ENCODE measurements at regions not wholly inside any gene's neighbourhood (a gene's known extent, or its start where the extent isn't known, plus 50 kb on each side); places are given as distances from the start of the nearest gene placed in this dataset.
"Not testable (repeated sequence)": the region's sequence is repeated elsewhere in the genome, so short reads cannot be mapped to it uniquely, and the experiment has no call there.

GRCh38 chr13:34386229-34386628 is 555.8 kb upstream of the NBEA start:
- CTCF ChIA-PET: not testable (repeated sequence)

GRCh38 chr13:34391076-34391475 is 551.0 kb upstream of the NBEA start:
- Mint-ChIP-seq H3K9me3 (peaks cover 7% of the 10 kb centered on the region), H3K4me3 (no peak overlapping the region), H3K27ac (no peak overlapping the region), H3K36me3 (ENCODE audit: low read depth) (no peaks in the 10 kb centered on the region), H3K27me3 (no peaks in the 10 kb centered on the region), H3K4me1 (no peaks in the 10 kb centered on the region)
- no peak for DNase-seq
- ChIA-PET CTCF (no interaction called here), POLR2A (no interaction called here)

More at GRCh38 chr13:34386229-34386628, 555.8 kb upstream of the NBEA start:
- H3K4me1 Mint-ChIP-seq; H3K27ac Mint-ChIP-seq; H3K4me3 Mint-ChIP-seq; H3K36me3 Mint-ChIP-seq (ENCODE audit: low read depth); H3K27me3 Mint-ChIP-seq; DNase-seq; H3K9me3 Mint-ChIP-seq; POLR2A ChIA-PET: not testable (repeated sequence)

GRCh38 chr13:34401696-34402095 is 540.4 kb upstream of the NBEA start:
- ChIA-PET POLR2A (no interaction called here), CTCF (no interaction called here)
- H3K27me3 Mint-ChIP-seq: no peaks in the 10 kb centered on the region
- peaks cover 8% of the 10 kb centered on the region for H3K9me3 Mint-ChIP-seq
- H3K4me1 Mint-ChIP-seq: no peaks in the 10 kb centered on the region
- no peaks in the 10 kb centered on the region for H3K36me3 Mint-ChIP-seq (ENCODE audit: low read depth)
- no peak overlapping the region for H3K27ac Mint-ChIP-seq
- H3K4me3 Mint-ChIP-seq: no peak overlapping the region
- DNase-seq: no peak

GRCh38 chr13:34405410-34406181 is 536.5 kb upstream of the NBEA start:
- Mint-ChIP-seq H3K36me3 (ENCODE audit: low read depth) (no peaks in the 10 kb centered on the region), H3K9me3 (peaks cover 2% of the 10 kb centered on the region), H3K27me3 (no peaks in the 10 kb centered on the region), H3K4me1 (no peaks in the 10 kb centered on the region), H3K27ac (no peak overlapping the region), H3K4me3 (no peak overlapping the region)
- DNase-seq: no peak
- POLR2A ChIA-PET: no interaction called here
- CTCF ChIA-PET: no interaction called here

GRCh38 chr13:34408640-34409039 is 533.4 kb upstream of the NBEA start:
- H3K9me3 Mint-ChIP-seq: peaks cover 2% of the 10 kb centered on the region
- CTCF ChIA-PET: interaction anchor here (0.7 kb wide), 1 partner anchor 173 kb away, joined by 3 read pairs; no protein-coding TSS in a partner anchor

GRCh38 chr13:34409496-34410182 is 532.4 kb upstream of the NBEA start:
- CTCF ChIA-PET: interaction anchor here (0.5 kb wide), 1 partner anchor 236 kb away, joined by 6 read pairs; no protein-coding TSS in a partner anchor
- Mint-ChIP-seq H3K4me3 (no peak overlapping the region), H3K9me3 (peaks cover 2% of the 10 kb centered on the region), H3K4me1 (no peaks in the 10 kb centered on the region), H3K27me3 (no peaks in the 10 kb centered on the region), H3K27ac (no peak overlapping the region), H3K36me3 (ENCODE audit: low read depth) (no peaks in the 10 kb centered on the region)
- no peak for DNase-seq
- POLR2A ChIA-PET: no interaction called here

More at GRCh38 chr13:34408640-34409039, 533.4 kb upstream of the NBEA start:
- DNase-seq: no peak
- no peaks in the 10 kb centered on the region for H3K4me1 Mint-ChIP-seq
- no peaks in the 10 kb centered on the region for H3K36me3 Mint-ChIP-seq (ENCODE audit: low read depth)
- H3K27me3 Mint-ChIP-seq: no peaks in the 10 kb centered on the region
- H3K27ac Mint-ChIP-seq: no peak overlapping the region
- H3K4me3 Mint-ChIP-seq: no peak overlapping the region
- POLR2A ChIA-PET: no interaction called here

GRCh38 chr13:34410678-34411077 is 531.4 kb upstream of the NBEA start:
- Mint-ChIP-seq H3K4me1 (no peaks in the 10 kb centered on the region), H3K9me3 (peaks cover 2% of the 10 kb centered on the region), H3K27ac (no peak overlapping the region), H3K36me3 (ENCODE audit: low read depth) (no peaks in the 10 kb centered on the region), H3K27me3 (no peaks in the 10 kb centered on the region), H3K4me3 (no peak overlapping the region)
- POLR2A ChIA-PET: no interaction called here
- no peak for DNase-seq
- CTCF ChIA-PET: no interaction called here

- Mint-ChIP-seq H3K4me1 (no peaks in the 10 kb centered on the region), H3K36me3 (ENCODE audit: low read depth) (no peaks in the 10 kb centered on the region), H3K27me3 (no peaks in the 10 kb centered on the region), H3K27ac (no peak overlapping the region), H3K4me3 (no peak overlapping the region), H3K9me3 (peaks cover 2% of the 10 kb centered on the region)
- CTCF ChIA-PET: no interaction called here
- POLR2A ChIA-PET: no interaction called here
- DNase-seq: no peak
Measured at GRCh38 chr13:34411177-34411576, 530.9 kb upstream of the NBEA start.

- Mint-ChIP-seq H3K36me3 (ENCODE audit: low read depth) (no peaks in the 10 kb centered on the region), H3K27ac (no peak overlapping the region), H3K27me3 (no peaks in the 10 kb centered on the region), H3K4me1 (no peaks in the 10 kb centered on the region), H3K9me3 (peaks cover 2% of the 10 kb centered on the region), H3K4me3 (no peak overlapping the region)
- no peak for DNase-seq
- ChIA-PET POLR2A (no interaction called here), CTCF (no interaction called here)
Measured at GRCh38 chr13:34411894-34412293, 530.2 kb upstream of the NBEA start.

GRCh38 chr13:34412295-34412694 is 529.8 kb upstream of the NBEA start:
- POLR2A ChIA-PET: no interaction called here
- Mint-ChIP-seq H3K9me3 (peaks cover 2% of the 10 kb centered on the region), H3K36me3 (ENCODE audit: low read depth) (no peaks in the 10 kb centered on the region), H3K4me3 (no peak overlapping the region), H3K4me1 (no peaks in the 10 kb centered on the region), H3K27ac (no peak overlapping the region), H3K27me3 (no peaks in the 10 kb centered on the region)
- DNase-seq: no peak
- CTCF ChIA-PET: no interaction called here

GRCh38 chr13:34412817-34413375 is 529.2 kb upstream of the NBEA start:
- no peaks in the 10 kb centered on the region for H3K27me3 Mint-ChIP-seq
- no peaks in the 10 kb centered on the region for H3K4me1 Mint-ChIP-seq
- CTCF ChIA-PET: no interaction called here

GRCh38 chr13:34413538-34414210 is 528.4 kb upstream of the NBEA start:
- Mint-ChIP-seq H3K4me3 (no peak overlapping the region), H3K4me1 (no peaks in the 10 kb centered on the region), H3K27me3 (no peaks in the 10 kb centered on the region), H3K9me3 (no peaks in the 10 kb centered on the region), H3K36me3 (ENCODE audit: low read depth) (no peaks in the 10 kb centered on the region), H3K27ac (no peak overlapping the region)
- DNase-seq: no peak
- ChIA-PET CTCF (no interaction called here), POLR2A (no interaction called here)

More at GRCh38 chr13:34412817-34413375, 529.2 kb upstream of the NBEA start:
- Mint-ChIP-seq H3K4me3 (no peak overlapping the region), H3K9me3 (no peaks in the 10 kb centered on the region), H3K27ac (no peak overlapping the region), H3K36me3 (ENCODE audit: low read depth) (no peaks in the 10 kb centered on the region)
- POLR2A ChIA-PET: no interaction called here
- DNase-seq: no peak

- Mint-ChIP-seq H3K4me1 (no peaks in the 10 kb centered on the region), H3K27ac (no peak overlapping the region), H3K4me3 (no peak overlapping the region), H3K36me3 (ENCODE audit: low read depth) (no peaks in the 10 kb centered on the region), H3K9me3 (no peaks in the 10 kb centered on the region), H3K27me3 (no peaks in the 10 kb centered on the region)
- ChIA-PET CTCF (no interaction called here), POLR2A (no interaction called here)
- no peak for DNase-seq
Measured at GRCh38 chr13:34414616-34415015, 527.5 kb upstream of the NBEA start.
